Osteoblast (primary cell): ENCODE measurements at regions not wholly inside any gene's neighbourhood (a gene's known extent, or its start where the extent isn't known, plus 50 kb on each side); places are given as distances from the start of the nearest gene placed in this dataset.
A peak's percentile ranks its signal among the peaks of the same experiment; 100 is the strongest.

Experiments used
- DNase-seq: peaks from one replicate; pipeline ENCODE4 v3.0.0; 2011; ENCODE audit warnings: low spot score, mixed read lengths; ENCODE audit not compliant: insufficient read length; ENCODE audit errors: missing footprints
- H2AFZ ChIP-seq: 2 replicates; pipeline ENCODE4 v1.6.0; 2011; ENCODE audit warnings: mild to moderate bottlenecking, low read length
- H3K27ac ChIP-seq: 2 replicates; pipeline ENCODE4 v1.5.1; 2011; ENCODE audit warnings: mild to moderate bottlenecking, low read depth, low read length, moderate library complexity
- H3K27me3 ChIP-seq: 2 replicates; pipeline ENCODE4 v1.6.0; 2012; ENCODE audit warnings: mild to moderate bottlenecking, control low read depth, inconsistent platforms, low read length, moderate library complexity; ENCODE audit not compliant: insufficient read depth
- H3K36me3 ChIP-seq: 2 replicates; pipeline ENCODE4 v1.5.1; 2011; ENCODE audit warnings: mild to moderate bottlenecking, low read length, control low read depth, moderate library complexity; ENCODE audit not compliant: insufficient read depth
- H3K4me1 ChIP-seq: 2 replicates; pipeline ENCODE4 v1.5.1; 2011; ENCODE audit warnings: mild to moderate bottlenecking, low read length, control low read depth, moderate library complexity; ENCODE audit not compliant: insufficient read depth
- H3K4me2 ChIP-seq: 2 replicates; pipeline ENCODE4 v1.6.0; 2011; ENCODE audit warnings: mild to moderate bottlenecking, low read length; ENCODE audit not compliant: insufficient read depth
- H3K4me3 ChIP-seq: fragments of 200-600 bp; sonication (generic); 3 replicates; pipeline ENCODE4 v1.5.1; 2012; ENCODE audit warnings: mild to moderate bottlenecking, low read length, inconsistent platforms; ENCODE audit not compliant: insufficient read depth
- H3K79me2 ChIP-seq: 2 replicates; pipeline ENCODE4 v1.6.0; 2012; ENCODE audit warnings: mild to moderate bottlenecking, low read length, control low read depth, inconsistent platforms; ENCODE audit not compliant: insufficient read depth
- H3K9me3 ChIP-seq: 2 replicates; pipeline ENCODE4 v1.5.1; 2011; ENCODE audit warnings: low read depth, low read length, control low read depth
- H4K20me1 ChIP-seq: 2 replicates; pipeline ENCODE4 v1.6.0; 2012; ENCODE audit warnings: mild to moderate bottlenecking, low read length, control low read depth; ENCODE audit not compliant: insufficient read depth
- TF ChIP-seq, protein P1 (sequence below): IDR thresholded peaks from 2 replicates; pipeline ENCODE4 v1.5.1; 2011; ENCODE audit warnings: mild to moderate bottlenecking, low read depth, low read length, moderate library complexity; ENCODE audit errors: extremely low read depth

DNA sequence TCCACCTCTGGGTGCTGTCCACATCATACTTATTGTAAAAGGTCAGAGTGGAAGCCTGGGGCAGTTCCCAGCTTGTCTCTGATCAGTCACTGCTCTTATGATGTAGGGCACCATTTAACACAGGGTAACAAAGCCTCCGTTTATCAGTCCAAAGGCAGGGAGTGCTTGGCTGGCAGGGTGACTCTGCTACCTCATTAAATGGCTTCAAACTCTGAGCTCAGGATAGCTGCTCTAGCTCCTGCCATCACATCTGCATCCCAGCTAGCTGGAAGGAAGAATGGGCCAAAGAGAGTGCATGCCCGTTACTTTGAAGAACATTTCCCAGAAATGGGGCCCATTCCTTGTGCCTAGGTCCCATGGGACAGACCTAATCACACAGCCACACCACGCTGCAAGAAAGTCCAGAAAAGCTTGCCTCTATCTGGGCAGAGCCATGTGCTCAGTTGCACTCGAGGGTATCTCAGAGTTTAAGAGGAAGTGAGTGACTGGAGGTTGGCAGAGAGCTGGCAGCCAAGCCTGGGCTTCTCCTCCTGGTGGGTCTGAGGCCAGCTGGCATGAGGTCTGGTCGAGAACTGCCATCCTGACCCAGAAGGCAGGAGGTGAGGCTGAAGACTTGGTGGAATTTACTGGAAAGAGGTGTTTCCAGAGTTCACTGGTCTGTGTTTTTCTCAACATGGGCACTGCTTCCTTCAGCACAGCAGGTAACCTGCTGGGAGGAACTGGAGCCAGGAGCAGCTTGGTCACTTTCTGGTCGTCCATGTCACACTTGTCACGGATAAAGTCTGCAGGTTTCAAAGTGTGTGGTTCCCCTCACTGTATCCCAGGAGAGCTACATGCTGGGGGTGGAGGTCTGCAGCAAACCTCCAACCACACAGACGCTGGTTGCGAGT, 935.7 kb downstream of the BRD1 start:
- Histone ChIP-seq H3K79me2 (no peaks in the 10 kb centered on the region), H2AFZ (no peak overlapping the region), H3K27ac (no peak overlapping the region), H3K4me2 (no peak overlapping the region), H4K20me1 (no peaks in the 10 kb centered on the region), H3K4me1 (no peaks in the 10 kb centered on the region), H3K4me3 (no peak overlapping the region), H3K9me3 (peaks cover 2% of the 10 kb centered on the region), H3K27me3 (no peaks in the 10 kb centered on the region), H3K36me3 (no peaks in the 10 kb centered on the region)
- TF ChIP-seq, protein P1, sequence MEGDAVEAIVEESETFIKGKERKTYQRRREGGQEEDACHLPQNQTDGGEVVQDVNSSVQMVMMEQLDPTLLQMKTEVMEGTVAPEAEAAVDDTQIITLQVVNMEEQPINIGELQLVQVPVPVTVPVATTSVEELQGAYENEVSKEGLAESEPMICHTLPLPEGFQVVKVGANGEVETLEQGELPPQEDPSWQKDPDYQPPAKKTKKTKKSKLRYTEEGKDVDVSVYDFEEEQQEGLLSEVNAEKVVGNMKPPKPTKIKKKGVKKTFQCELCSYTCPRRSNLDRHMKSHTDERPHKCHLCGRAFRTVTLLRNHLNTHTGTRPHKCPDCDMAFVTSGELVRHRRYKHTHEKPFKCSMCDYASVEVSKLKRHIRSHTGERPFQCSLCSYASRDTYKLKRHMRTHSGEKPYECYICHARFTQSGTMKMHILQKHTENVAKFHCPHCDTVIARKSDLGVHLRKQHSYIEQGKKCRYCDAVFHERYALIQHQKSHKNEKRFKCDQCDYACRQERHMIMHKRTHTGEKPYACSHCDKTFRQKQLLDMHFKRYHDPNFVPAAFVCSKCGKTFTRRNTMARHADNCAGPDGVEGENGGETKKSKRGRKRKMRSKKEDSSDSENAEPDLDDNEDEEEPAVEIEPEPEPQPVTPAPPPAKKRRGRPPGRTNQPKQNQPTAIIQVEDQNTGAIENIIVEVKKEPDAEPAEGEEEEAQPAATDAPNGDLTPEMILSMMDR, result no peak
- DNase-seq, result peak; percentile 73

DNA sequence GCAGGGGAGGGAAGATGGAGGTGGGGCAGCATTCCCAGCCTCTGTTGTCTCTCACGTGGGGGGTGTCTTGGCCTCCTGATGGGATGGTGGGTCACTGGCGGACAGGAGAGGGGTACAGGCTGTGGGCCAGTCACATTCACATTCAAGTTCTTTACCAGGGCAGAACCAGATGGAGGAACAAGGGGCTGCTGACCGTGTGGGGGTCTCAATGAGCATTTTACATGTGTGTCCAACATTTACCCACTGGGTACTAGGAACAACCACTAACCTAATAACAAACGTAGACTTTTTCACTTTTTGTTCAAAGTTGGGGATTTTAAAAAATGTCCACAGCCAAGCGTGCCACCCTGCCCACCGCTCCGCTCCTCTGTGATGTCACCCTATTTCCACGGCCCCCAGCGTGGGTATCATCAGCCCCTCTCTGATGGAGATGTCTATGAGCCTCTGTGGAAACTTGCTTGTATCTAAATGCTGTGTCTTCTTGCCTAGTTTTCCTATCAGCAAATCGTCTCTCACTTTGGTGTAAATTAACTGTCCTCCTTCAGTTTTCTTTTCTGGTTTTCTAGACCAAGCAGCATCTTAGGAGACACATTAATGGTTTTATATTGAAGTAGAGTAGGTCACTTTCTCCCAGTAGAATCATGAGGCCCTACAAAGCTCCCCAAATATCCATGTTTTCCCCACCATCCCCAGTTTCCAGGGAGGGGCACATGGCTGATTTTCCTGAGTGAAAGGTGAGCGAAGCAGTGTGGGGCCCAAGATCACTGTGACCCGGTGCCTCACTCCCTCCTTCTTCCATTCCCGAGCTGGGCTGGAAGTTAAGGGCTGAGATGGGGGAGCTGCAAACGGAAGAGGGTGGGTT, 936.7 kb downstream of the BRD1 start:
- H3K9me3 ChIP-seq, result peaks cover 2% of the 10 kb centered on the region

DNA sequence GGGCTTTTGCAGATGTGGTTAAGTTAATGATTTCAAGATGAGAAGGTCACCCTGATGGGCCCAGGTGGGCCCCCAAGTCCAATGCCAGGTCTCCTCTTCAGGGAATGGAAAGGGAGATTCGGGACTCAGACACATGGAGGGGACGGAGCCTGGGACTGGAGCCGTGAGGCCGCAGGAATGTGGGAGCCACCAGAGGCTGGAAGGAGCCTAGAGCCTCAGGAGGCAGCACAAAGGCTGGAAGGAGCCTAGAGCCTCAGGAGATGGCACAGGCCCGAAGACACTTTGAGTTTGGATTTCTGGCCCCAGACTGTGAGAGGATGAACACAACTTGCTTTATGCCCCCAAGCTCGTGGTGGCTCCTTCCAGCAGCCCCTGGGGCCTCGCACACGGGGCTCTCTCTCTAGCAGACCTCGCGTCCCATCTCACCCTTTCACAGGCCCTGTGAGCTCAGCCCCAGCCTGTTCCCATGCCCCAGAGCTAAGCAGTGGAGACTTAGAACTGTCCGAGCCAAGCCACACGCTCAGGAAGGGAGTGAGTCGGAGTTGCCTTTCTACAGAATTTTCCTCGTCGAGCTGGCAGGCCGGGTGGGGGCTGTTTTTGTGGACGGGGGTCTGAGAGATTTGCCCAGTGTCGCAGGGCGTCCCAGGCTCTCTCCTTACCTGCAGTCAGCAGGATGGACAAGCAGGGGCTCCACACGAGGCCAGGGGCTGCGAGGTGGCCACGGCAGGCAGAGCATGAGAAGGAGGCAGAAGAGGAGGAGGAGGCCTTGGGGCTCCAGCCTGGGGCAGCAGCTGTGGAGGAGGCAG, 937.6 kb downstream of the BRD1 start:
- H3K27me3 ChIP-seq, result no peaks in the 10 kb centered on the region
- H3K36me3 ChIP-seq, result no peaks in the 10 kb centered on the region
- H3K79me2 ChIP-seq, result no peaks in the 10 kb centered on the region
- H3K27ac ChIP-seq, result no peak overlapping the region
- DNase-seq, result peak; percentile 57
- TF ChIP-seq, protein P1, result no peak
- H3K4me3 ChIP-seq, result no peak overlapping the region
- H3K4me1 ChIP-seq, result no peaks in the 10 kb centered on the region
- no peaks in the 10 kb centered on the region for H4K20me1 ChIP-seq
- peaks cover 2% of the 10 kb centered on the region for H3K9me3 ChIP-seq
- H3K4me2 ChIP-seq, result no peak overlapping the region
- H2AFZ ChIP-seq, result no peak overlapping the region

More for the DNA sequence above, 936.7 kb downstream of the BRD1 start:
- Histone ChIP-seq H3K27ac (no peak overlapping the region), H3K4me3 (no peak overlapping the region), H2AFZ (no peak overlapping the region), H3K36me3 (no peaks in the 10 kb centered on the region), H3K79me2 (no peaks in the 10 kb centered on the region), H3K4me1 (no peaks in the 10 kb centered on the region), H3K4me2 (no peak overlapping the region), H4K20me1 (no peaks in the 10 kb centered on the region), H3K27me3 (no peaks in the 10 kb centered on the region)
- peak; percentile 62 for DNase-seq
- TF ChIP-seq, protein P1, result no peak
